Activated naive CD4-positive, alpha-beta T cell treated with Interleukin-2 at 50 U/mL for 16 hours (primary cell): ENCODE measurements at regions not wholly inside any gene's neighbourhood (a gene's known extent, or its start where the extent isn't known, plus 50 kb on each side); places are given as distances from the start of the nearest gene placed in this dataset.

Source experiments
- DNase-seq: peaks from one replicate; pipeline ENCODE4 v3.0.0-alpha.2; 2020

- DNase-seq = no peak
Measured at GRCh38 chr20:24097506-24098245, 109.1 kb upstream of the GGTLC1 start.

DNA sequence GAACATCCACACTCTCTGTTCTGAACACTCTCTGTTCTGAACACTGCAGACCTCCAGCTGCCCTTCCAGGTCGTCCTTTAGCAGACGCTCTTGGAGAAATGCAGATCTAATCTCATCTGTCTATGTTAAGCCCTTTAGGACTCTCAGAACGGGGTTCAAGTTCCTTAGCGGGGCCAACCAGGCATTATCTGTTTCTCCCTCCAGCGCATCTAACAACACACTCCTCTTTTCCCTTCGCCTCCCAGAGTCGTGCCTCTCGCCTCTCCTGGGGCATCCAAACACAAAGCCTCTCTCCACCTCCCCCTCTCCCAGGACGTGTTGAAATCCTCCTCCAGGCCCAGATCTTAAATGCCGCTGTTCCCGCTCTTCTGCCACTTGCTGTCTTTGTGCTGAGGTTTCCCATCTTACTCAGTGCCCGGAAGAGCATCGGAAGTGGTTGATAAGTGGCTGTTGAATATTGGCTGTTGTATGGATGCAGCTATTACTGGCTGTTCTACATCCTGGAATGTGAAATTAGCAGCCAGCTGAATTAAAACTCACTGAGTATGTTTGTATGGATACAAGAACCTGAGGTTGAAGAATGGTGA is 108.4 kb upstream of the GGTLC1 start:
- no peak for DNase-seq

- no peak for DNase-seq
Measured at GRCh38 chr20:24096264-24096663, 107.7 kb upstream of the GGTLC1 start.

DNA sequence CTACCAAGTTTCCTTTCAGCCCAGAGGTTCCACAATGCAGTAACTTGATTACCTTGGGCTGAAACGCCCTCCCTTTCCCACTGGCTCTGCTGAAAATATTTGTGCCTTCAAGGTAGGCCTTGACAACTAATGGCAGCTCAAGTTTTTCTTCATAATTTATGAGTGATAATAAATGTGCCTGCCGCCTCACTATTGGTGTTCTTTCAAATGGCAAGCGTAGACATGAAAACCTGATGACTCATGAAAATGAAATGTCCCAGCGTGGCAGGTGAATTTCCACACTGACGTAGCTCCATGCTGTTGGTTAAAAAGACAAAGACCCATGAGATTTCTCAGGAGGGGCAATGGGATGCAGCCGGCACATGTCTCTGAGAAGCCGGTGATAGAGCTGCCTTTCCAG is 107.2 kb upstream of the GGTLC1 start:
- DNase-seq = no peak

DNA sequence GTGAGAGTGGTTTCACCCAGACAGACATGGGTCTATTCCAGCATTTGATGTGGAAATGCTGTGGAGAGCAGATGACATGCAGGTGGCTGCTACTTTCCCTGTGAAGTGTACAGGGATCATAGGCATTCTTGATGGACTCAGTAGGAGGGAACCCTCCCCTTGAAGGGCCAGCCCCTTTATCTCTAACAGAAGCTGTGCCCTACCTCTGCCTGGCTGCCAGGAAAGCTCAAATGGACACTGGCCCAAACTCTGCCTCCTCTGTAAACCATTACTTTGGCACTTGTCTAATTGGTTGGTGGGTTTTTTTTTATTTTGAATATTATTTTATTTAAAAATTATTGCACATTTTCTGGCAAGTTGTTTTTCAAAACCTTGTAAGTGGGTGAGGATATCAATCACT is 106.7 kb upstream of the GGTLC1 start:
- DNase-seq = no peak

- no peak for DNase-seq
Measured at GRCh38 chr20:24089576-24089975, 101.0 kb upstream of the GGTLC1 start.

- no peak for DNase-seq
Measured at GRCh38 chr20:24086121-24086520, 97.5 kb upstream of the GGTLC1 start.

DNA sequence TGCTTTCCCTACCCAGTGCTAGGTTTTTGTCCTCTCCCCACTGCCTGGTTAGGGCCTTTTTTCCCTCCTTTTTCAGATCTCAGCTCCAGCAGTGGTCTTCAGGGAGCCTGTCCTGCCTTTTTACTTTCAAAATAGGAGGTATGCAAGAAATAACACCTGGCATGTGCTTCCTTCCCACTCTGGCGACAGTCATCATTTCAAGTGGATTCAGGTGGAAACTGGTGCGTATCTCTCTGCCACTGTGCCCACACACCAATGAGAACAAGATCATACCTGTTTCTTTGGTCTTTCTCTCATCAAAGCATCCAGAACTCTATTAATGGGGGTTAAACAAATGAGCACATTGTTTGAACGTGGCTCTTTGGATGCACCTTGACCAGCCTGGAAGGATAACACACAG is 95.7 kb upstream of the GGTLC1 start:
- no peak for DNase-seq

- DNase-seq = no peak
Measured at GRCh38 chr20:24081077-24081476, 92.5 kb upstream of the GGTLC1 start.

DNA sequence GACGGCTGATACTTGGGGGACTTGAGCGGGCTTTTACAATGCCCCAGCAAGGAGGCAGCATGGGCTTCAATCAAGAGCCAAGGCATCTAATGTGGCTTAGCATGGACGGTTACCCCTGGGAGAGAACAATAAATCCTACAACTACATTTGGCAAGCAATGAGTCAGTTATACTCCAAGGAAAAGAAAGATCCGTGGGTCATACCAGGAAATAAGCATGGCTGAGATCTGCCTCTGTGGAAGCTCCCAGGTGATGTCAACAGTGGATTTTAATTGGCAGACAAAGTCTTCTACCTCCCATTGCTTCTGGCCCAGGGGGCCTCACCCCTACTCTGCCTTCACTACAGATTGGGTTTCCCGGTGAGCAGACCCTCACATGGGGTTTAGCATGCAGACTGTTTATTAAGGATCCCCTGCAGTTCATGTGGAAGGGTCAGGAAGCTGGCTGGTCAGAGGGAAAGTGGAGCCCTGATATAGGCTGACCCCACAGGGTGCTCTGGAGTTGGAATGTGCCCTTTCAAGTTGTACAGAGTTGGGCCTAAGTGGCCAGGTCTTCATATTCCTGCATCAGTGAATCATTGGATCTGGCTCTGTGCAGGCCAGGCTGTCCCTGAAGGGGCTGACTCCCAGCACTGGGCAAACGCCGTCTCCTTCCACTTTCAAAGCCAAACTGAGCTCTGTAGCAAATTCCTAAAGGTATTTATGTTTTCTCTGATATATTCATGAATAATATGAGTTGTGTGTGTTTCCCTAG is 91.3 kb upstream of the GGTLC1 start:
- DNase-seq = no peak

DNA sequence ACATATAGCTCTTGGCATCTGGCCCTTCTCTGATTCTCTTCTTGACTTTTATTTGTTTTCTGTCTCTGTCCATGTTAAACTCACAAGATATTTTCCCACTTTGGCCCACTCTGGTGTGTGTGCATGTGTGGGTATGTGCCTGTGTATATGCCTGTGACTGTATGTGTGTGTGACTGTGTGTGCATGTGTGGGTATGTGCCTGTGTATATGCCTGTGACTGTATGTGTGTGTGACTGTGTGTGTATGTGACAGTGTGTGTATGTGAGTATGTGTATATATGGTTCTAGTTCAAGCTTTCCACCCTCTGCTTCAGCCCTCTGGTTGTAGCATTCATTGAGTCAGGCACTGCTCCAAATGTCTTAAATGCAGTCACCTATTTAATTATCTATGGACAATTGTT is 88.6 kb upstream of the GGTLC1 start:
- no peak for DNase-seq

DNA sequence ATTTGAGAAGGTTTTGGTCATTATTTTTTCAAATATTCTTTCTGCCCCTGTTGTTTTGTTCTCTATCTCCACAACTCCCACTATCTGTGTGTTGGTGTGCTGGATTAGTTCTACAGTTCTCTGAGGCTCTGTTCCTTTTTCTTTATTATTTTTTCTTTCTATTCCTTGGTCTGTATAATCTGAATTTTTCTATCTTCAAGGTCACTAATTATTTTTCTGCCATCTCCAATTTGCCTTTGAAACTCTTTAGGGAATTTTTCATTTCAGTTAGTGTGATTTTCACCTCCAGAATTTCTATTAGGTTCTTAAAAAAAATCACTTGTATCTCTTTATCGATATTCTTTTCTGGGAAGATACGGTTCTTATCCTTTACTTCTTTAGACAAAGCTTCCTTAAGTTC is 82.1 kb upstream of the GGTLC1 start:
- DNase-seq = no peak

DNA sequence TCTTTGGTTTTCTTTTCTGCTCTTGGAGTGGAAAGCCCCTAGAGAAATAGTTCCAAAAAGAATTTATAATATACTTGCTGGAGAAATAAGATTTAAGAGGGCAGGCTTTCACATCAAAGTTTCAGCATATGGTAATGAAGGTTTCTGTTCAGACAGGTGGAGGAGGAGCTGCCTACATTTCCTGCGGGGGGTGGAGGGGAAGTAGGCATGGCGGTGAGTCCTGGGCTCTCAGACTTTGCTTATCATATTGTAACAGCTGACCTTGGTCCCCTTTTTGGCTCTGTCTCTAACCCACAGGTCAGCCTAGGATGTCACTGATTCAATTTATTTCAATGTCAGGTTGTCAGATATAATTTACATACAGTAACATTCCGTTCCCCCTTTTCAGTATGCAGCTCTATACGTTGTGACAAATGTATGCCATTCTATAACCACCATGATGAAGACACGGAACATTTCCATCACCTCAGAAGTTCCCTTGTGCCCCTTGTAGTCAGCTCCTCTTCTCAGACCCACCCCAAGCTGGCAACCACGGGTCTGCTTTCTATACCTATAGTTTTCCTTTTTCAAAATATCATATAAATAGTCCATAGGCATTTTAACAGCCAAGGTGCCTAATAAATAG is 77.6 kb upstream of the GGTLC1 start:
- peak; percentile 14 for DNase-seq

GRCh38 chr20:24064915-24065314 is 76.3 kb upstream of the GGTLC1 start:
- no peak for DNase-seq

- DNase-seq = no peak
Measured at GRCh38 chr20:24064092-24064491, 75.5 kb upstream of the GGTLC1 start.

- no peak for DNase-seq
Measured at GRCh38 chr20:24063100-24063499, 74.5 kb upstream of the GGTLC1 start.

DNA sequence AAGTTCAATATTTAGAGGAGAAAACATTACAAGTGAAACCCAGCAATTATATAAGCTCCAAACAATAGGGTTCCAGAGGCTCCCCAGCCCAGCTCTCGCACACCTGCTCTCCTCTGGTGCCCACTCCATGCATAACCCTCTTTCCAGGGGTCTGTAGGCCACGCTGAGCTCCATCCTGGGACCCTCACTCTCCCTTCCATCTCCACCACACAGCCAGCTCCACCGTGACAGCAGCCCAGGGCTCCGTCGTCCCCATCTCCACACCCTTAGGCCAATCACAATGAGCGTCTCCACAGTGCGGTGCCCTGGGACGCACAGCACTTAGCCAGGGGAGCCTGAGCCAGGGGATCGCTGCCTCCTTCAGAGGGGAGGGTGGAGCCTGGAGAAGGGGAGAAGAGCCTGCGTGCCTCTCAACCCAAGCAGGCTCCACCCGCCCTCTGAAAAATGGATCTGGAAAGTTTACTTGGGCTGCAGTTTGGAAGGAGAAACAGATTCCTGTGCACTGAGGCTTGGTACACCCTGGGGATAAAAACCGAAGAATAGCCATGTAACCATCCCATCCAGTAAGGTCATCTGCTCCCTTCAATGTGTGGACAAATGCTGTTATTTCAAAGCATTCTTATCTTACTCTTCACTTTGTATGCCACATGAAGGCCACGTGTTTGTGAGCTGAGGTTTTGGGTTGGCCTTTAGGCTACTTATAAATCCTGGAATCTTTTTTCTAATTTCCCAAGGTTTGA is 72.4 kb upstream of the GGTLC1 start:
- DNase-seq = no peak

GRCh38 chr20:24059174-24059573 is 70.6 kb upstream of the GGTLC1 start:
- DNase-seq = no peak

DNA sequence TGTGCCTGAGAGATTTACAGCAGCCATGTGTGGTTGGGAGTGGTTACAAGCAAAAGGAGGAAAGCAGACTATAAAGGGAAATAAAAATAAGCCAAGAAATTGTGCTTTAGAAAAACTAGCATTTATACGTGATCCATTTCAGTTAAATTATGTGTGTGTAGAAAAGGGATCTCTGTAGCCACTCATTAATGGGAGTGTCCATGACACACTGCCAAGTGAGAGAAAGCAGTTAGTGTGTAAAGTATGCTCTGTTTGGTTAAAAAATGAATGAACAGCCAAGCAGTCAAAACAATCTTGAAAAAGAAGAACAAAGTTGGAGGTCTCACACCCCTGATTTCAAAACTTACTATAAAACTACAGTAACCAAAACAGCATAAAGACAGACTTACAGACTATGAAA is 67.9 kb upstream of the GGTLC1 start:
- no peak for DNase-seq

DNA sequence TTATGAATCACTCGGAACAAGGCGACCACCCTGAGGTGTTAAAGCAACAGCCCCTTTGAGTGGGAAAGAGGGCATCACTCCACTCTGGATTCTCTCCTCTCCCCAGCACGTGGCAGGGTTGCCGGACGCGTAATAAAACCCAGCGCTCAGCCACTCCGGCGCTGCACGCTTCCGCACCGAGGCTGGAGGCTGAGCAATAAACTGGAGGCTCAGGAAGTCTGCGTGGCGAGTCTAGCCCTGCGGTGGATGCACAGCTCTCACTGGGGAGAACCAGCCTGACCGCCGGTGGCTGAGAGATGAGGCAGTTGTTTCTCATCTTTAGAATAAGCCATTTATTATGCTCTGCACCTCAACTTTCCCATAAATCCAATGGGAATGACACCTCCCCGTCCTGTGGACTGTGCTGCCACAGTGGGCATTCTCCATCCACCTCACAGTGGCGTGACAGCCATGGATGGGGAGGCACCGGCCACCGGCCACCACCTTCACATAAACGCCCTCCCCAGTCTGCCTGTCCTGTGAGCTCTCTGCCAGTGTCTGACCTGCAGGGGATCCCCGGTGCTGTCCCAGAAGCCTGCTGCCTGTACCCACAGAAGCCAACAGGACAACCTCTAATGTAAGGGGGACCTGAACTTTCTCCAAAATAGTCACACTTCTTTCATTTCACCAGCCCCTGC is 64.2 kb upstream of the GGTLC1 start:
- no peak for DNase-seq

DNA sequence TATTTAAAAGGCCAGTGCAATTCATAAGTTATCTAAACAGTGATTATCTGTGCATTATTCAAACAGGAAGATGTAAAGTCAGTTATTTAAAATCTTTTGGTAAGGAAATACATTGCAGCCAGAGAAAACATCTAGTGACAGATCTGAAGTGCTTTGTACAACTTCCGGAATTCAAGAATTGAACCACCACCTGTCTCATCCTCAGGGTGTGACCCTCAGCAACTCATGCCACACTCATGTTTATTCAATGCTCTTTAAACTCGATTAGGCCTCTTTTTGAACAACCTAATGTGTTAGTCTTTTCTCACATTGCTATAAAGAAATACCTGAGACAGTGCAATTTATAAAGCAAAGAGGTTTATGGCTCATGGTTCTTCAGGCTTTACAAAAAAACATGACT is 62.6 kb upstream of the GGTLC1 start:
- DNase-seq = no peak

DNA sequence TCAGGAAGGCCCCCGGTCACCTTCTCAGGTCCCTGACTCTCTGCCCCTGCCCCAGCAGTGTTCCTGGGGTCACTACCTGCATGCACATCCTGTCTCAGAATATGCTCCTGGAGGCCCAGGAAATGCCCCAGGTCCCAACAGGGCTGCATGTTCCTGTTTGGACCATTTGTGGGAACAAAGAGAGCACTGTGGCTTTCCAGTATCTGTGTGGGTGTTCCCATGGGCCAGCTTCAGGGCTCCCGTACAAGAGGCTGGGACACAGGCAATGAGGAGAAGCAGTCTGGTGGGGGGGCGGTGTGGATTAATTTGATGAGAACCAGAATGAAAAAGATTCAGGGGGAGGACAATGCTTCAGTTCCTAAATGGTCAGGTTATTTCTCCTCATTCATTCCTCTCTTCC is 61.5 kb upstream of the GGTLC1 start:
- no peak for DNase-seq

- DNase-seq = no peak
Measured at GRCh38 chr20:24049081-24049480, 60.5 kb upstream of the GGTLC1 start.
